Astrocyte of the cerebellum (primary cell): ENCODE measurements at regions not wholly inside any gene's neighbourhood (a gene's known extent, or its start where the extent isn't known, plus 50 kb on each side); places are given as distances from the start of the nearest gene placed in this dataset.

Experiments
- DNase-seq: peaks from one replicate; pipeline ENCODE4 v3.0.0-alpha.2; 2011; ENCODE audit warnings: low read depth
- H3K4me3 ChIP-seq: 2 replicates; pipeline ENCODE4 v1.5.1; 2011; ENCODE audit warnings: mild to moderate bottlenecking, low read depth, low read length, moderate library complexity
- in situ Hi-C: cut with HindIII; loops from 2 replicates; pipeline ENCODE4 v1.10.0; 2017; ENCODE audit warnings: low sequenced_read_pairs
- TF ChIP-seq, protein P1 (sequence below): IDR thresholded peaks from 2 replicates; pipeline ENCODE4 v1.5.1; 2012; ENCODE audit warnings: low read length, low read depth, moderate library complexity, mild to moderate bottlenecking; ENCODE audit errors: missing control alignments

- TF ChIP-seq, protein P1, sequence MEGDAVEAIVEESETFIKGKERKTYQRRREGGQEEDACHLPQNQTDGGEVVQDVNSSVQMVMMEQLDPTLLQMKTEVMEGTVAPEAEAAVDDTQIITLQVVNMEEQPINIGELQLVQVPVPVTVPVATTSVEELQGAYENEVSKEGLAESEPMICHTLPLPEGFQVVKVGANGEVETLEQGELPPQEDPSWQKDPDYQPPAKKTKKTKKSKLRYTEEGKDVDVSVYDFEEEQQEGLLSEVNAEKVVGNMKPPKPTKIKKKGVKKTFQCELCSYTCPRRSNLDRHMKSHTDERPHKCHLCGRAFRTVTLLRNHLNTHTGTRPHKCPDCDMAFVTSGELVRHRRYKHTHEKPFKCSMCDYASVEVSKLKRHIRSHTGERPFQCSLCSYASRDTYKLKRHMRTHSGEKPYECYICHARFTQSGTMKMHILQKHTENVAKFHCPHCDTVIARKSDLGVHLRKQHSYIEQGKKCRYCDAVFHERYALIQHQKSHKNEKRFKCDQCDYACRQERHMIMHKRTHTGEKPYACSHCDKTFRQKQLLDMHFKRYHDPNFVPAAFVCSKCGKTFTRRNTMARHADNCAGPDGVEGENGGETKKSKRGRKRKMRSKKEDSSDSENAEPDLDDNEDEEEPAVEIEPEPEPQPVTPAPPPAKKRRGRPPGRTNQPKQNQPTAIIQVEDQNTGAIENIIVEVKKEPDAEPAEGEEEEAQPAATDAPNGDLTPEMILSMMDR, result no peak
- no peak for DNase-seq
- in situ Hi-C loops, result no loop called here
- no peak overlapping the region for H3K4me3 ChIP-seq
Measured at GRCh38 chr6:20328924-20329300, 72.8 kb upstream of the E2F3 start.

GRCh38 chr6:20331042-20331441, 70.6 kb upstream of the E2F3 start:
- TF ChIP-seq, protein P1, result no peak
- DNase-seq, result no peak
- in situ Hi-C loops, result no loop called here
- H3K4me3 ChIP-seq, result no peak overlapping the region

- TF ChIP-seq, protein P1, result no peak
- H3K4me3 ChIP-seq, result no peak overlapping the region
- DNase-seq, result no peak
- in situ Hi-C loops, result no loop called here
Measured at GRCh38 chr6:20331625-20332024, 70.1 kb upstream of the E2F3 start.

DNA sequence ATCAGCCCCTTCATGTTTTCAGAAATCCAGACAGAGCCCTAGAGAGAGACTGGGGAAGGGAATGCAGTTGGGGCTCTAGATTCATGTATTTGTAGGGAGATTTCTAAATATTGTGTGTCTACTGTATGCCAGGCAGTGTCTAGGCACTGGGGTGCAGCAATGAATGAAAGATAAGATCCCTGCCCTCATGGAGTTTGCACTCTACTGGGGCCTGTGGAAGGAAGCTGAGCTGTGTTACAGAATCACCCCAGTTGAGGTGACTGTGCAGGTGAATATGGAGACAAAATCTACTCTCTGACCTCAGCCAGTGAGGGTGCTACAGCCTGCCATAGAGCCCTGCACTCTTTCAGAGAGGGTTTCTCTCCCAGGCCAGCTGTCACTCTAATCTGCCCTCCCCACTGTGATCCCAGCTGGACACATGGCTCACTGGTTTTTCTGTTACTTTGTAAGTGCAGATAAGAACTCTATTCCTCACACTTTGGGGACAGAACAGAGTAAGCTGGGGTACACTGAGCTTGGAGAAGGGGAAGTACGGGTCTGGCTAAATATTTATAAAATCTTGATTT, 69.2 kb upstream of the E2F3 start:
- TF ChIP-seq, protein P1, result no peak

GRCh38 chr6:20333721-20334269, 67.9 kb upstream of the E2F3 start:
- TF ChIP-seq, protein P1, result no peak
- DNase-seq, result peak; percentile 6
- H3K4me3 ChIP-seq, result no peak overlapping the region
- in situ Hi-C loops, result no loop called here

More for the DNA sequence above, 69.2 kb upstream of the E2F3 start:
- no peak overlapping the region for H3K4me3 ChIP-seq
- in situ Hi-C loops, result no loop called here
- no peak for DNase-seq

GRCh38 chr6:20334334-20334733, 67.3 kb upstream of the E2F3 start:
- in situ Hi-C loops, result no loop called here
- no peak for DNase-seq
- TF ChIP-seq, protein P1, result no peak
- no peak overlapping the region for H3K4me3 ChIP-seq
